HepG2 (cell line): ENCODE measurements at regions not wholly inside any gene's neighbourhood (a gene's known extent, or its start where the extent isn't known, plus 50 kb on each side); places are given as distances from the start of the nearest gene placed in this dataset.

Source experiments
- ATAC-seq: fragments of 200-7000 bp; cut with Tn5 transposase; 3 replicates; pipeline ENCODE4 v1.9.1; 2020; ENCODE audit warnings: mild to moderate bottlenecking, moderate library complexity
- BruUV-seq: library from RNA; stranded (reverse); fragments of 400-500 nt; replicated peaks from 2 replicates; lab custom pipeline; 2021; lab: Mats Ljungman, UMichigan
- CTCF ChIA-PET: fragments of 300-600 bp; formaldehyde crosslinking; extraction: SDS; loops from one replicate; lab custom pipeline; 2021; ENCODE audit warnings: low total read pairs, inconsistent platforms, low intra/inter-chr PET ratio; lab: Yijun Ruan, JAX
- POLR2A ChIA-PET: fragments of 350-600 bp; sonication (Branson Sonifier 250); formaldehyde crosslinking; loops from one replicate; lab custom pipeline; 2020; ENCODE audit warnings: antibody characterized with exemption, inconsistent platforms; lab: Yijun Ruan, JAX
- DNase-seq: peaks from one replicate; pipeline ENCODE4 v3.0.0-alpha.2; 2015; ENCODE audit warnings: low spot score
- FAIRE-seq: peaks from 3 replicates; lab custom pipeline; 2011; peaks lifted over from hg19 to GRCh38; lab: Jason Lieb, UNC
- H2AFZ ChIP-seq: one replicate; pipeline ENCODE4 v1.6.1; 2011; ENCODE audit warnings: low read length, inconsistent platforms
- H3K27ac ChIP-seq: fragments of 300-600 bp; 3 replicates; pipeline ENCODE4 v1.8.0; 2011; ENCODE audit warnings: mixed run types, mild to moderate bottlenecking, mixed read lengths, low read length, inconsistent platforms; ENCODE audit not compliant: insufficient read depth; ENCODE audit errors: extremely low read length
- H3K27me3 ChIP-seq, 2 experiments: fragments of 200-600 bp in 1 of 2; 2 replicates in 1 of 2; 3 replicates in 1 of 2; pipeline versions ENCODE4 v1.6.0 to v1.8.0; 2011; ENCODE audit warnings: low read length in 2 of 2, mild to moderate bottlenecking in 2 of 2, moderate library complexity in 2 of 2, inconsistent platforms in 1 of 2; ENCODE audit not compliant: insufficient read depth in 2 of 2, control insufficient read depth in 1 of 2
- H3K36me3 ChIP-seq, 2 experiments: fragments of 200-600 bp in 1 of 2; replicated peaks in 1 of 2; 2 replicates in 1 of 2; 3 replicates in 1 of 2; pipeline versions ENCODE4 v1.5.1 to v1.8.0; 2011; ENCODE audit warnings: low read length in 2 of 2, inconsistent platforms in 1 of 2; ENCODE audit not compliant: insufficient read depth in 2 of 2, control insufficient read depth in 1 of 2
- H3K4me1 ChIP-seq: 2 replicates; pipeline ENCODE4 v1.5.1; 2012; ENCODE audit warnings: low read length, inconsistent platforms; ENCODE audit not compliant: insufficient read depth
- H3K4me2 ChIP-seq: 2 replicates; pipeline ENCODE4 v1.6.0; 2011; ENCODE audit warnings: low read depth, low read length, inconsistent platforms
- H3K4me3 ChIP-seq, 3 experiments: fragments of 200-600 bp in 1 of 3; sonication (generic), shearing (Covaris generic) in 1 of 3; replicated peaks in 1 of 3; 2 replicates each; pipeline ENCODE4 v1.5.1; 2011 to 2016; ENCODE audit warnings: low read length in 3 of 3, inconsistent platforms in 2 of 3, low read depth in 2 of 3, mild to moderate bottlenecking in 2 of 3, control low read depth in 1 of 3, mixed read lengths in 1 of 3; ENCODE audit not compliant: insufficient read depth in 1 of 3
- H3K79me2 ChIP-seq: one replicate; pipeline ENCODE4 v1.6.1; 2011; ENCODE audit warnings: low read length, inconsistent platforms; ENCODE audit not compliant: insufficient read depth
- H3K9ac ChIP-seq: 2 replicates; pipeline ENCODE4 v1.6.0; 2011; ENCODE audit warnings: mild to moderate bottlenecking, low read depth, low read length, inconsistent platforms; ENCODE audit not compliant: insufficient read depth
- H3K9me3 ChIP-seq: 2 replicates; pipeline ENCODE4 v1.5.1; 2012; ENCODE audit warnings: mild to moderate bottlenecking, low read length
- H4K20me1 ChIP-seq: 2 replicates; pipeline ENCODE4 v1.6.0; 2011; ENCODE audit warnings: inconsistent platforms, mild to moderate bottlenecking, low read length, moderate library complexity; ENCODE audit not compliant: insufficient read depth
- FOXA1 ChIP-seq, 2 experiments: fragments of 450-650 bp in 1 of 2; sonication (generic) in 1 of 2; formaldehyde crosslinking in 1 of 2; IDR thresholded peaks; 2 replicates each; pipeline versions ENCODE4 v1.4.0 to v1.6.1; 2016 to 2020; ENCODE audit warnings: missing genetic modification reagents in 1 of 2
- HNRNPK ChIP-seq: fragments of 200-400 bp; formaldehyde crosslinking; IDR thresholded peaks from 2 replicates; pipeline ENCODE4 v1.6.1; 2018; ENCODE audit warnings: low read length, low read depth, moderate library complexity, mild to moderate bottlenecking; ENCODE audit not compliant: poor library complexity, severe bottlenecking
- NFIC ChIP-seq: IDR thresholded peaks from 2 replicates; pipeline ENCODE4 v1.6.1; 2012; ENCODE audit warnings: mild to moderate bottlenecking, low read length, inconsistent platforms
- PRMT3 ChIP-seq: sonication (generic); formaldehyde crosslinking; IDR thresholded peaks from 2 replicates; pipeline ENCODE4 v1.8.1; 2022; ENCODE audit warnings: low read depth, mild to moderate bottlenecking, moderate library complexity, missing genetic modification reagents, borderline replicate concordance
- SPEN ChIP-seq: sonication (generic); formaldehyde crosslinking; IDR thresholded peaks from 2 replicates; pipeline ENCODE4 v1.5.1; 2020; ENCODE audit warnings: low read depth, mild to moderate bottlenecking, missing genetic modification reagents
- TCF7 ChIP-seq: sonication (generic); IDR thresholded peaks from 2 replicates; pipeline ENCODE4 v1.6.1; 2016; ENCODE audit warnings: antibody characterized with exemption, low read depth
- XBP1 ChIP-seq: sonication (generic); formaldehyde crosslinking; IDR thresholded peaks from 2 replicates; pipeline ENCODE4 v1.5.0; 2020; ENCODE audit warnings: missing genetic modification reagents
- ZNF138 ChIP-seq: sonication (generic); formaldehyde crosslinking; IDR thresholded peaks from 2 replicates; pipeline ENCODE4 v1.5.0; 2020; ENCODE audit warnings: mild to moderate bottlenecking, low read depth, missing genetic modification reagents
- ZNF777 ChIP-seq: sonication (generic); formaldehyde crosslinking; IDR thresholded peaks from 2 replicates; pipeline ENCODE4 v1.4.0; 2020; ENCODE audit warnings: missing genetic modification reagents
- ZUFSP ChIP-seq: sonication (generic); formaldehyde crosslinking; IDR thresholded peaks from 2 replicates; pipeline ENCODE4 v1.9.0; 2021; ENCODE audit warnings: missing genetic modification reagents, mild to moderate bottlenecking, borderline replicate concordance
- WGBS: methylation state at CpG from one replicate; pipeline ENCODE4 v1.1.6; 2017; ENCODE audit warnings: low lambda C conversion rate; 5-methylcytosine and 5-hydroxymethylcytosine counted together
- in situ Hi-C: cut with HindIII; loops from 2 replicates; pipeline ENCODE4 v1.10.0; 2017; ENCODE audit warnings: low pct_unique_long_range_greater_than_20kb; ENCODE audit not compliant: extremely low pct_ligation_motif_present
- intact Hi-C: fragments of 100-400 bp; cut with micrococcal nuclease; formaldehyde crosslinking; loops from one replicate; pipeline ENCODE4 v1.10.0; 2022; ENCODE audit not compliant: unreplicated experiment

- peaks cover 10% of the 10 kb centered on the region for H3K4me1 ChIP-seq
- no peak overlapping the region for H2AFZ ChIP-seq
- H3K9ac ChIP-seq: no peak overlapping the region
- DNase-seq: peak; percentile 23
- no peak for FAIRE-seq
- H4K20me1 ChIP-seq: no peaks in the 10 kb centered on the region
- no peak overlapping the region for H3K27ac ChIP-seq
- H3K9me3 ChIP-seq: no peaks in the 10 kb centered on the region
- H3K36me3 ChIP-seq: no peaks in the 10 kb centered on the region
- H3K4me3 ChIP-seq: no peak overlapping the region
- WGBS: 40% methylated on average over 7 of the region's 7 CpGs
- intact Hi-C loops (no loop called here), in situ Hi-C loops (no loop called here)
- H3K79me2 ChIP-seq: no peaks in the 10 kb centered on the region
- H3K27me3 ChIP-seq: no peaks in the 10 kb centered on the region
- TF ChIP-seq SPEN (CRISPR knock-in tag) (no peak), HNRNPK (peak; percentile 72), FOXA1 (IDR thresholded peaks at IDR 0.05) (no peak), FOXA1 (CRISPR knock-in tag; IDR thresholded peaks at IDR 0.05) (no peak), TCF7 (no peak), ZNF777 (CRISPR knock-in tag) (no peak)
- no peak for ATAC-seq
- BruUV-seq: no TSS peak
- ChIA-PET CTCF (no interaction called here), POLR2A (no interaction called here)
- H3K4me2 ChIP-seq: no peak overlapping the region
Observed at GRCh38 chr6:139577763-139578604, 203.5 kb upstream of the CITED2 start.

DNA sequence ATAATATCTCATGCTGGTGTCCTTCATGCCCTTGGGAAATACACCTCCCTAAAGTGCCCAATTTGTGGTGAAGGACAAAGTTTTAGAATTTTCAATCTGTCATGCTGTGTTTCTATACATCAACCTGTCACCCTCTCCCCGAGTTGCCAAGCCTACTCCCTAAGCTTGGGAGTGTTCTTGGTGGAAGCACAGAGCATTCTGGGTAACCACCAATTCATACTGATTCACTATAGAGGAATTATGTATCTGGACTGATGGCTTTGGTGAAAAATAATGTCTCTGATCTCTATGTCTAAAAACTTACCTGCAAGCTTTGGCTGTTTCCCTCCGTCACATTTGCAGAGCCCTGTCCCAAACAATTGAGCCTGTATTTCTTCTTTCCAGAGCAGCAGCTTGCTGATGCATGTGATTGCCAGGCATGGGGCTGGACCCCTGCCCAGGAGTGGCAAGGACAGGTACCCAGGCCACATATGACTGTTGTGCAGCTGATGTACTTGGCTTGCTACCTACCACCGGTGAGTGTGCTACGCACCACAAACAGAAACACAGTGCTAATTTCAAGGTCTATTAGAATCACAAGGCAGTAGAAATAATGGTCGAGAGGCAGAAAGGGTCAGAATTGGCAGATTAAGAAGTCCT lies 202.8 kb upstream of the CITED2 start:
- Histone ChIP-seq H3K4me2 (no peak overlapping the region), H3K27ac (no peak overlapping the region), H4K20me1 (no peaks in the 10 kb centered on the region), H3K27me3 (no peaks in the 10 kb centered on the region), H3K9ac (no peak overlapping the region), H3K4me1 (0 out of 2 replicates have a peak, but pooled peaks cover 6% of the 10 kb centered on the region), H3K36me3 (no peaks in the 10 kb centered on the region), H3K9me3 (no peaks in the 10 kb centered on the region), H2AFZ (no peak overlapping the region), H3K4me3 (no peak overlapping the region), H3K79me2 (no peaks in the 10 kb centered on the region)
- no TSS peak for BruUV-seq
- intact Hi-C loops: no loop called here
- WGBS: 56% methylated on average over 5 of the region's 5 CpGs
- no peak for FAIRE-seq
- no peak for DNase-seq
- in situ Hi-C loops: no loop called here
- ChIA-PET POLR2A (no interaction called here), CTCF (no interaction called here)
- no peak for ATAC-seq
- TF ChIP-seq NFIC (no peak), ZNF138 (CRISPR knock-in tag) (no peak), PRMT3 (CRISPR knock-in tag) (no peak), XBP1 (CRISPR knock-in tag) (no peak), ZUFSP (CRISPR knock-in tag) (no peak)
